HepG2 (cell line): ENCODE measurements at regions not wholly inside any gene's neighbourhood (a gene's known extent, or its start where the extent isn't known, plus 50 kb on each side); places are given as distances from the start of the nearest gene placed in this dataset.
A peak's percentile ranks its signal among the peaks of the same experiment; 100 is the strongest.

Experiments used
- FLYWCH1 ChIP-seq: sonication (generic); formaldehyde crosslinking; IDR thresholded peaks from 2 replicates; pipeline ENCODE4 v1.8.1; 2023; ENCODE audit warnings: mild to moderate bottlenecking, missing genetic modification reagents
- FOXA1 ChIP-seq, 2 experiments: fragments of 450-650 bp in 1 of 2; sonication (generic) in 1 of 2; formaldehyde crosslinking in 1 of 2; IDR thresholded peaks; 2 replicates each; pipeline versions ENCODE4 v1.4.0 to v1.6.1; 2016 to 2020; ENCODE audit warnings: missing genetic modification reagents in 1 of 2
- GTF2F1 ChIP-seq: fragments of 150-350 bp; IDR thresholded peaks from 2 replicates; pipeline ENCODE4 v1.6.1; 2014; ENCODE audit warnings: low read length
- HMG20B ChIP-seq: conservative IDR thresholded peaks from 2 replicates; pipeline ENCODE4 v1.6.1; 2016; ENCODE audit warnings: missing genetic modification reagents, missing compliant biosample characterization
- MAFF ChIP-seq: IDR thresholded peaks from 2 replicates; pipeline ENCODE4 v1.6.1; 2011; ENCODE audit warnings: low read depth, low read length, improper control_type of control experiment
- MATR3 ChIP-seq: sonication (generic); formaldehyde crosslinking; IDR thresholded peaks from 2 replicates; pipeline ENCODE4 v1.4.0; 2020; ENCODE audit warnings: missing genetic modification reagents
- MED13 ChIP-seq: sonication (generic); formaldehyde crosslinking; IDR thresholded peaks from 2 replicates; pipeline ENCODE4 v1.5.0; 2020; ENCODE audit warnings: missing genetic modification reagents
- NBN ChIP-seq: fragments of 450-650 bp; conservative IDR thresholded peaks from 2 replicates; pipeline ENCODE4 v1.6.1; 2017
- RXRA ChIP-seq: sonication (generic); formaldehyde crosslinking; IDR thresholded peaks from 2 replicates; pipeline ENCODE4 v1.5.1; 2020; ENCODE audit warnings: missing genetic modification reagents
- SOX13 ChIP-seq, 3 experiments: fragments of 450-650 bp in 1 of 3; sonication (generic) in 1 of 3; formaldehyde crosslinking in 1 of 3; IDR thresholded peaks in 2 of 3; conservative IDR thresholded peaks in 1 of 3; 2 replicates each; pipeline versions ENCODE4 v1.5.0 to v1.6.1; 2016 to 2020; ENCODE audit warnings: antibody characterized with exemption in 1 of 3, mild to moderate bottlenecking in 1 of 3, missing compliant biosample characterization in 1 of 3, missing genetic modification reagents in 1 of 3, moderate library complexity in 1 of 3
- SP4 ChIP-seq: sonication (generic); formaldehyde crosslinking; IDR thresholded peaks from 2 replicates; pipeline ENCODE4 v1.8.1; 2023; ENCODE audit warnings: mild to moderate bottlenecking, missing genetic modification reagents
- ZMYM3 ChIP-seq: sonication (generic); formaldehyde crosslinking; IDR thresholded peaks from 2 replicates; pipeline ENCODE4 v1.5.1; 2020; ENCODE audit warnings: mild to moderate bottlenecking, missing genetic modification reagents
- ZNF205 ChIP-seq: IDR thresholded peaks from 2 replicates; pipeline ENCODE4 v1.6.1; 2018; ENCODE audit warnings: missing biosample characterization, missing genetic modification reagents
- ZNF235 ChIP-seq: sonication (generic); formaldehyde crosslinking; IDR thresholded peaks from 2 replicates; pipeline ENCODE4 v1.8.1; 2023; ENCODE audit warnings: mild to moderate bottlenecking, missing genetic modification reagents, borderline replicate concordance
- ZNF260 ChIP-seq: sonication (generic); formaldehyde crosslinking; IDR thresholded peaks from 2 replicates; pipeline ENCODE4 v1.4.0; 2020; ENCODE audit warnings: missing genetic modification reagents, low read depth, mild to moderate bottlenecking, borderline replicate concordance
- ZNF34 ChIP-seq: sonication (generic); formaldehyde crosslinking; IDR thresholded peaks from 2 replicates; pipeline ENCODE4 v1.4.0; 2020; ENCODE audit warnings: mild to moderate bottlenecking, missing genetic modification reagents, borderline replicate concordance
- ZNF564 ChIP-seq: sonication (generic); formaldehyde crosslinking; IDR thresholded peaks from 2 replicates; pipeline ENCODE4 v1.8.1; 2023; ENCODE audit warnings: mild to moderate bottlenecking, missing genetic modification reagents
- ZNF577 ChIP-seq: sonication (generic); formaldehyde crosslinking; IDR thresholded peaks from 2 replicates; pipeline ENCODE4 v1.4.0; 2020; ENCODE audit warnings: mild to moderate bottlenecking, low read depth, missing genetic modification reagents, borderline replicate concordance
- ZNF614 ChIP-seq: IDR thresholded peaks from 2 replicates; pipeline ENCODE4 v1.6.1; 2018; ENCODE audit warnings: missing biosample characterization, missing genetic modification reagents, inconsistent platforms, borderline replicate concordance
- TF ChIP-seq, protein P1 (sequence below): sonication (generic); formaldehyde crosslinking; IDR thresholded peaks from 2 replicates; pipeline ENCODE4 v1.8.1; 2023; ENCODE audit warnings: missing genetic modification reagents, mild to moderate bottlenecking, borderline replicate concordance
- TF ChIP-seq, protein P2 (sequence below): IDR thresholded peaks from 2 replicates; pipeline ENCODE4 v1.6.1; 2016; ENCODE audit warnings: mild to moderate bottlenecking, missing biosample characterization, missing genetic modification reagents
- TF ChIP-seq, protein P3 (sequence below): sonication (generic); formaldehyde crosslinking; IDR thresholded peaks from 2 replicates; pipeline ENCODE4 v1.5.0; 2020; ENCODE audit warnings: missing genetic modification reagents
- TF ChIP-seq, protein P4 (sequence below): sonication (generic); formaldehyde crosslinking; IDR thresholded peaks from 2 replicates; pipeline ENCODE4 v1.4.0; 2020; ENCODE audit warnings: mild to moderate bottlenecking, low read depth, missing genetic modification reagents
- TF ChIP-seq, protein P5 (sequence below): sonication (generic); formaldehyde crosslinking; IDR thresholded peaks from 2 replicates; pipeline ENCODE4 v1.5.1; 2020; ENCODE audit warnings: missing genetic modification reagents, mild to moderate bottlenecking, borderline replicate concordance

DNA sequence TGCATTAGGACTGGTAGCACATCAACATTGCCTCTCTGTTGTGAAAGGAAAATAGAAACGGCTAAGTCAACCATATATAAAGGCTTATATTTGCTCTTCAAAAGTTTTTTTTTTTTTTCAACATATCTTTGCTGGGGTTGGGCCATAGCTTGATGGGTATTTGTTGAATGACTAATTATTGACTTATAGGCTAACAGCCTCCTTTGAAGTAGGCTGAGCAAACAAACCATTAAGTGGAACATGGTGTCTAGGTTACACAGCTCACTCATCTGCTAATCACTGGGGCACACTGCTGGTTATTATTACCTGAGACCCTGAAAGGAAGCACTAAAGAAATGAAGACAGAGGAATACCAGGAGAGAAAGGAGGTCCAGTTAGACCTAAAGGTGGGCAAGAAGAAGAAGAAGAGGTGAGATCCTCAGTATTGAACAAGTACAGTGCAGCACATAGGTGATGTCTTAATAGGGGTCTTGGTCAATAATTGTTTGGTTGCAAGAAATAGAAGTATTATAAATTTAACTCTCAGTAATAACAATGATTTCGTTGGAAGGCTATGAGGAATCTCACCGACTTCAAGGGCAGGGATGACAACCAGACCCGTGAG is 139.4 kb downstream of the RPLP1 start (continued):
- TF ChIP-seq MAFF (0 out of 2 replicates have a peak, but pooled peaks have one; percentile 19), SOX13 (IDR thresholded peaks at IDR 0.05) (peak; percentile 93), SOX13 (CRISPR knock-in tag; conservative IDR thresholded peaks at IDR 0.05 in 1 of 2, IDR thresholded peaks at IDR 0.05 in 1 of 2) (peak in 1 of 2 experiments; percentile 93; a peak in 2 of 4 replicates), ZNF577 (CRISPR knock-in tag) (no peak), FOXA1 (IDR thresholded peaks at IDR 0.05) (peak; percentile 99), FOXA1 (CRISPR knock-in tag; IDR thresholded peaks at IDR 0.05) (peak; percentile 99), ZNF34 (no peak), ZMYM3 (CRISPR knock-in tag) (no peak), HMG20B (CRISPR knock-in tag) (peak; percentile 99), ZNF260 (CRISPR knock-in tag) (no peak), GTF2F1 (no peak), NBN (no peak), ZNF564 (CRISPR knock-in tag) (no peak), ZNF205 (CRISPR knock-in tag) (peak; percentile 90), MED13 (CRISPR knock-in tag) (no peak), RXRA (CRISPR knock-in tag) (peak; percentile 46; the same call in 1 of the 2 replicates), FLYWCH1 (no peak), ZNF614 (CRISPR knock-in tag) (0 out of 2 replicates have a peak, but pooled peaks have one; percentile 49), ZNF235 (no peak), SP4 (CRISPR knock-in tag) (no peak), MATR3 (CRISPR knock-in tag) (no peak)
- TF ChIP-seq, protein P1, sequence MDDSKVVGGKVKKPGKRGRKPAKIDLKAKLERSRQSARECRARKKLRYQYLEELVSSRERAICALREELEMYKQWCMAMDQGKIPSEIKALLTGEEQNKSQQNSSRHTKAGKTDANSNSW (CRISPR knock-in tag), result no peak
- TF ChIP-seq, protein P2, sequence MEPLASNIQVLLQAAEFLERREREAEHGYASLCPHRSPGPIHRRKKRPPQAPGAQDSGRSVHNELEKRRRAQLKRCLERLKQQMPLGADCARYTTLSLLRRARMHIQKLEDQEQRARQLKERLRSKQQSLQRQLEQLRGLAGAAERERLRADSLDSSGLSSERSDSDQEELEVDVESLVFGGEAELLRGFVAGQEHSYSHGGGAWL (CRISPR knock-in tag), result no peak
- TF ChIP-seq, protein P3, sequence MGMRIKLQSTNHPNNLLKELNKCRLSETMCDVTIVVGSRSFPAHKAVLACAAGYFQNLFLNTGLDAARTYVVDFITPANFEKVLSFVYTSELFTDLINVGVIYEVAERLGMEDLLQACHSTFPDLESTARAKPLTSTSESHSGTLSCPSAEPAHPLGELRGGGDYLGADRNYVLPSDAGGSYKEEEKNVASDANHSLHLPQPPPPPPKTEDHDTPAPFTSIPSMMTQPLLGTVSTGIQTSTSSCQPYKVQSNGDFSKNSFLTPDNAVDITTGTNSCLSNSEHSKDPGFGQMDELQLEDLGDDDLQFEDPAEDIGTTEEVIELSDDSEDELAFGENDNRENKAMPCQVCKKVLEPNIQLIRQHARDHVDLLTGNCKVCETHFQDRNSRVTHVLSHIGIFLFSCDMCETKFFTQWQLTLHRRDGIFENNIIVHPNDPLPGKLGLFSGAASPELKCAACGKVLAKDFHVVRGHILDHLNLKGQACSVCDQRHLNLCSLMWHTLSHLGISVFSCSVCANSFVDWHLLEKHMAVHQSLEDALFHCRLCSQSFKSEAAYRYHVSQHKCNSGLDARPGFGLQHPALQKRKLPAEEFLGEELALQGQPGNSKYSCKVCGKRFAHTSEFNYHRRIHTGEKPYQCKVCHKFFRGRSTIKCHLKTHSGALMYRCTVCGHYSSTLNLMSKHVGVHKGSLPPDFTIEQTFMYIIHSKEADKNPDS (CRISPR knock-in tag), result no peak
- TF ChIP-seq, protein P4, sequence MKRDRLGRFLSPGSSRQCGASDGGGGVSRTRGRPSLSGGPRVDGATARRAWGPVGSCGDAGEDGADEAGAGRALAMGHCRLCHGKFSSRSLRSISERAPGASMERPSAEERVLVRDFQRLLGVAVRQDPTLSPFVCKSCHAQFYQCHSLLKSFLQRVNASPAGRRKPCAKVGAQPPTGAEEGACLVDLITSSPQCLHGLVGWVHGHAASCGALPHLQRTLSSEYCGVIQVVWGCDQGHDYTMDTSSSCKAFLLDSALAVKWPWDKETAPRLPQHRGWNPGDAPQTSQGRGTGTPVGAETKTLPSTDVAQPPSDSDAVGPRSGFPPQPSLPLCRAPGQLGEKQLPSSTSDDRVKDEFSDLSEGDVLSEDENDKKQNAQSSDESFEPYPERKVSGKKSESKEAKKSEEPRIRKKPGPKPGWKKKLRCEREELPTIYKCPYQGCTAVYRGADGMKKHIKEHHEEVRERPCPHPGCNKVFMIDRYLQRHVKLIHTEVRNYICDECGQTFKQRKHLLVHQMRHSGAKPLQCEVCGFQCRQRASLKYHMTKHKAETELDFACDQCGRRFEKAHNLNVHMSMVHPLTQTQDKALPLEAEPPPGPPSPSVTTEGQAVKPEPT (CRISPR knock-in tag), result no peak
- TF ChIP-seq, protein P5, sequence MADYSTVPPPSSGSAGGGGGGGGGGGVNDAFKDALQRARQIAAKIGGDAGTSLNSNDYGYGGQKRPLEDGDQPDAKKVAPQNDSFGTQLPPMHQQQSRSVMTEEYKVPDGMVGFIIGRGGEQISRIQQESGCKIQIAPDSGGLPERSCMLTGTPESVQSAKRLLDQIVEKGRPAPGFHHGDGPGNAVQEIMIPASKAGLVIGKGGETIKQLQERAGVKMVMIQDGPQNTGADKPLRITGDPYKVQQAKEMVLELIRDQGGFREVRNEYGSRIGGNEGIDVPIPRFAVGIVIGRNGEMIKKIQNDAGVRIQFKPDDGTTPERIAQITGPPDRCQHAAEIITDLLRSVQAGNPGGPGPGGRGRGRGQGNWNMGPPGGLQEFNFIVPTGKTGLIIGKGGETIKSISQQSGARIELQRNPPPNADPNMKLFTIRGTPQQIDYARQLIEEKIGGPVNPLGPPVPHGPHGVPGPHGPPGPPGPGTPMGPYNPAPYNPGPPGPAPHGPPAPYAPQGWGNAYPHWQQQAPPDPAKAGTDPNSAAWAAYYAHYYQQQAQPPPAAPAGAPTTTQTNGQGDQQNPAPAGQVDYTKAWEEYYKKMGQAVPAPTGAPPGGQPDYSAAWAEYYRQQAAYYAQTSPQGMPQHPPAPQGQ, result peak; percentile 89; the same call in 1 of the 2 replicates
